ENCODE measurements at regions not wholly inside any gene's neighbourhood (a gene's known extent, or its start where the extent isn't known, plus 50 kb on each side); places are given as distances from the start of the nearest gene placed in this dataset.

- no peak for DNase-seq (ENCODE audit: low read depth in 2 of 2)
Measured at GRCh38 chrX:150163956-150164726, 199.0 kb upstream of the MAMLD1 start.

DNA sequence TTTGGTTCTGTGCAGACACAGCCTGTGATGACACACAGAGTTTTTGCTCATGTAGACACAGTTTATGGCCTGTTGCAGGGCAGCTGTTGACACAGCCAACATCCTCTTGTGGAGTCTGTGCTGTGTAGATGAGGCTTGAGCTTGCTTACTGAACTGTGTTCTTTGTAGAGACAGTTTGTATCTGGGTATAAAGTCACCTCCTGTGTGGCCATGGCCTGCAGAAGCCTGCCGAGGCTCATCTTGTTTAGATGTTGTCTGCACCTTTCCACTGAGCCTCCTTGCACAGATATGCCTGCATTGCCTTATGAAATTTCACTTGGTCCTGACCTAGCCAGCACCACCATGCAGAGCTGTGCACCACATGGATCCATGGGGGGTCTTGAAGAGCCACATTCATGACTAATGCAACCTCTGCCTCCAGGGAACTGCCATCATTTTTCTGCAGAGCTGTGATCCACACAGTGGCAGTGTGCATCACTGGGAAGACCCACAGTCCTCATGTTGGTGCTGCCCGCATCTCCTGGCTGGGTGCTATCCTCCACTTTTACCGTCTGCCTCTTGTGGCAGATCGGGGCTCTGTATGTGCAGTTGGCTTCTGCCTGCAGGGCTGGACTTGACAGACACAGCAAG is 198.0 kb upstream of the MAMLD1 start:
- no peak for DNase-seq (ENCODE audit: low read depth in 2 of 2)

DNA sequence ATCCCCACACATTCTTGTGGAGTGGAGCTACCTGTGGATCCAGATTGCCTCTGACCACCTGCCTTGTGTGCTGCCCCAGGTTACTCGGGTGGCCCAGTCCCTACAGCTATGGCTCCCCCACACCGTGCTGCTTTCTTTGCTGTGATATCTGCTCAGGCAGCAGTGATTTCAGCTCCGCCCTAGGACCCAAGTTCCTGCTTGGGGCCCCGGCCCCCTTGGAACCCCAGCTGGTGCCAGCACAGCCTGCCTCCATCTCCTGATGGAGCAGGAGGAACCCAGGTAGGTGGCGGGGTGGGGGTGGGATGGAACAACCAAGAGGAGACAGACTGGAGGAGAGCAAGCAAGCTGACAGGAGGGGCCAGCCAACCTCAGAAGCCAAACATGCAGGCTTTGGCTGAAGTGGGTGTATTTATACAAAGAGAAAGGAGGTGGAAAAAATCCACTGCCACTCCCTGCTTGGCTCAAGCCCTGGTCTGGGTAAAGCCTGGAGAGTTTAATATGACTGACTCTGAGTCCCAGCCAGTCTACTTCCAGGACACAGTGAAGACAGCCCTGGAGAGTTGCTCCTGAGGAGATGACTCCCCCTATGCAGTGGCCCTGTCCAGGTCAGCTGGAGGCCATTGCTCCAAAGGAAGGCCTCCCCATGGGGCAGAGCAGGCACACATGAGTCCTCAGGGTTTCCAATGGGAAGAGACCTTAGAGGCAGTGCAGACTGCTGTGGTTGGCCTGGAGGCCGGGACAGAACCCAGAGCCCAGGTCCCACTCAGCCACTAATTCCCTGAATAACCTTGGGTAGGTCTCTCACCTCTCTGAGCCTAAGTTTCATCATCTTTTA is 197.1 kb upstream of the MAMLD1 start:
- DNase-seq (ENCODE audit: low read depth in 2 of 2): no peak

DNA sequence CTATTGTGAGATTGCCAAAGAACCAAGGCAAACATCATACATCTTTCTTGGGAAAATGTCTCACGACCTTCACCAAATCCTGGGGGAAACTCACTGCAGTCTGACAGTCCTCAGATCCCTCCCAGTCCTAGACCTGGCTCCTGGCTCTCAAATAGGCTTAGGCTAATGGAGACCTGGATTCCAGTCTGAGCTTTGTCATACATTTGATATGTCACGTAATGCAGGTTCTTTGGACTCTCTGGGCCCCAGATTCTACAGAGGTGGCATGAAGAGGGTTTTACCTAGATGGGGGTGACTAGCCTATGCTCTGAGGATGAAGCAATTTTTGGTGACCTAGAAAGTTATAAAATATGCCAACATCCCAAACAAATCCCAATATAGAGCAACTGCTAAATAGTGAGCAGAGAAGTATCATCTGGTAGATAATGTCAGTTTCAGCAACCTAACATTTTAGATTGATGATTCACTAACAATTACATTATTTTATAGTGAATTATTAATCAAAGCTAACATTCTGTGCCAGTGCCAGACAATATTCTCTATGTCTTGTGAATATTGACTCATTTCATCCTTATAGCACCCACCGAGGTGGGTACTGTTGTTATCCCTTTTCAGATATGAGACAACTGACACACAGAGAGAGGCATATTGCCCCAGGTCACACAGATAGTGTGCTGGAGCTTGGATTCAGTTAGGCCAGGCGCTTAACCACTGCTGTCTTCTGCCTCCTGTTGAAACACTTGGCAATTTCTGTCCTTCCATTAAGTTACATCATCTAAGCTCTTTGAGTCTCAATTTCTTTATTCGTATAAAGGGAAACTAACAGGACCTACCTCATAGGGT is 195.4 kb upstream of the MAMLD1 start:
- no peak for DNase-seq (ENCODE audit: low read depth in 2 of 2)

DNA sequence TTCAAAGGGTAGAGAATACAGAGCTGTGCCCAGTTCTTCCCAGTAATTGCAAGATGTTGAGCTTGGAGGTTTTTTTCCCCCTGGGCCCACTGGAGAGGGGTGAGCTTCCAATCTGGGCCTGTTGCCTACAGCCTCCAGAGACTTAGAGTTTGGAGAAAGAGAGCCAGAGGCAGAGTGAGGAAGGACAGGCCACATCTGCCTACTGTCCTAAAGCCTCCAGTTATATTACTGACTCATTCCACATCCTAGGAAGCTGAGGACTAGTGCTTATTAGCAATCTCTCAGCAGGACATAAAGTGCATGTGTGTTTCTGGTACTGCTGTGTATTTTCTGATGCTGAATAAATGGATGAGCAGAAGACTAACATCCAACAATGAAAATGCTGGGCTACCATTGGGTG is 181.0 kb upstream of the MAMLD1 start:
- no peak for DNase-seq (ENCODE audit: low read depth in 2 of 2)

GRCh38 chrX:150184491-150184890 is 178.6 kb upstream of the MAMLD1 start:
- no peak for DNase-seq (ENCODE audit: low read depth in 2 of 2)

DNA sequence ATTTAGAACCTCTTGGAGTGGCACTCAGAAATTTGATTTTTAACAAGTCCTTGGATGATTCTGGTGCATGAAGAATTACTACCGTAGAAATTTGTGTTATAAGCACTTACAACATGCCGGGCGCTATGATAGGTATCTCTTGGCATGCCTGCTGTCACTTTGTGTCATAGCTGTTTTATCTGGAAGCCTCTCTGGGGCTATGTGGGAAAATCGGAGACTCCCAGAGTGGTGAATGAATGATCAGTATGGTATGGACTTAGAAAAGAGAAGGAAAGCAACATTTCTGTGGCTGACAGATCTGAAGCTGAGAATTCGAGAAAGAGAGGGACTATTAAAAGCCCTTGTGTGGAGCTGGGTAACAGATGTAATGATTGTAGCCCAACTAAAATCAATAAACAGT is 177.4 kb upstream of the MAMLD1 start:
- DNase-seq (ENCODE audit: low read depth in 2 of 2): no peak

- DNase-seq (ENCODE audit: low read depth in 2 of 2): no peak
Measured at GRCh38 chrX:150192816-150193215, 170.3 kb upstream of the MAMLD1 start.

DNA sequence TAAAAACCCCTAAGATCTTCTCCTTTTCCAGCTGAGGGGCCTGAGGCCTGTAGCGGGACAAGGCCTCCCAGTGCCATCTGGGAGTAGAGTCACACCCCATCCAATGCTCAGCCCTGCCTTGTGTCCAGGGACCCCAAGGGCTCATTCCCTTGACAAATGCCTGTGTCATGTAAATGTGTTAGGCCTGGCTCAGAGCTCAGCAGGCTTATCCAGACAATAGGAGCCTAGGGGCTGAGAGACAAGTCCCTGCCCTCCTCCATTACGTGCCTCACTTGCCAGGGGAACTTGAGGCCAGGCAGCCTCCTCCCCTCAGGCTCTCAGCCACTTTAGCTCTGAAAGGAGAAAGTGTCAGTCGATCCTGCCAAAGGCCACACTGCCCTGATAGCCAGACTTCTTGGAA is 166.8 kb upstream of the MAMLD1 start:
- no peak for DNase-seq (ENCODE audit: low read depth in 2 of 2)

DNA sequence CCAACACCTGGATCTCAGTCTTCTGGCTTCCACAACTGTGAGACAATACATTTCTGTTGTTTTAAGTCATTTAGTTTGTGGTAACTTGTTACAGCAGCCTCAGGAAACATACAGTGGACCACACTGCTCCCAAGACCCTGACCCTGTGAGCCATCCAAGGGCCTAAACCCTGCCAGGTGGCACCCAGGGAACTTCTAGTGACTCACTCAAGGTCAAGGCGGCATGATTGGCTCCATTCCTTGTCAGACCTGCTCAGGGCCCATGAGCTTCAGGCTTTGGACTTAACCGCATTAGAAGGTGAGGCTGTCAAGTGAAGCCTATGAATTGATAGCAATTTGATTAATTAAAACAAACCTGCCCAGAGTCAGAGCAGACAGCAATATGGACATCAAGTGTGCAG is 165.7 kb upstream of the MAMLD1 start:
- DNase-seq (ENCODE audit: low read depth in 2 of 2): no peak

DNA sequence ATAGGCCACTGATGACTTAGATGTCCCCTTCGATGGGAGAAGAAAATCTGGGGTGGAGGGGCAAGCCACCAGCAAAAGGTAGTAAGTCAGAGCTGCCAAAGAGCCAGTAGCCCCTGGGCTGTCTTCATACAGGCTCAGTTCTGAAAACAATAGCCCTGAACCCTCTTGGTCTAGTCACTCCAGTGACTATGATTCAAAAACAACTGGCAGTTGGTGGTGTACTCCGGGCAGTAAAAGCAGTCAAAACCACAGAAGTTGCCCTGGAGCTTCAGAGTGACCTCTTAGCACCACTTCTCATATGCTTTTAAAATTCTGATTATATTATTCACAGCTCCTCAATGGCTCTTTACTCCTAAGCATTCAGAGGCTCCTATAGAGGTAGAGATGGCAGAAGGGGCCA is 164.3 kb upstream of the MAMLD1 start:
- DNase-seq (ENCODE audit: low read depth in 2 of 2): no peak

- no peak for DNase-seq (ENCODE audit: low read depth in 2 of 2)
Measured at GRCh38 chrX:150199181-150199580, 163.9 kb upstream of the MAMLD1 start.

GRCh38 chrX:150199803-150200202 is 163.3 kb upstream of the MAMLD1 start:
- no peak for DNase-seq (ENCODE audit: low read depth in 2 of 2)

- DNase-seq (ENCODE audit: low read depth in 2 of 2): no peak
Measured at GRCh38 chrX:150200361-150200760, 162.8 kb upstream of the MAMLD1 start.

DNA sequence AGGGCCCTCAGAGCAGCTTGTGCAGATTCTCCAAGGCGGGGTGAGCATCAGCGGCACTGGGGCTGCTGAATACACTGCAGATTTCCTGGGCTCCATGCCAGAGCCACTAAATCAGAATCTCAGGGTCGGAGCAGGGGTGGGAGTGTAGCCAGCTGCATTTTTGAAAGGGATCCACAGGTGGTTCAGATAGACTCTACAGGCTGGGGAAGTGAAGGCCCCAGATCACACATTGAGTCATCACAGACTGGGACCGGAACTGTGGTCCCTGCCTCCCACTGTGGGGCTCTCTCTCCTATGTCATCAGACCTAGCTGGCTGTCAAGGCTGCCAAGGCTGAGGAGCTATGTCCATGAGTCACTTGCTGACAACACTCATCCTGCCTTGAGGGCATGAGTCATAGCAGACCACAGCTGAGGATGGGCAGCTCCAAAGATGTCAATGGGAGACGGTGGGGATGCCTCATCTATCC is 162.3 kb upstream of the MAMLD1 start:
- DNase-seq (ENCODE audit: low read depth in 2 of 2): peak; percentile 91

DNA sequence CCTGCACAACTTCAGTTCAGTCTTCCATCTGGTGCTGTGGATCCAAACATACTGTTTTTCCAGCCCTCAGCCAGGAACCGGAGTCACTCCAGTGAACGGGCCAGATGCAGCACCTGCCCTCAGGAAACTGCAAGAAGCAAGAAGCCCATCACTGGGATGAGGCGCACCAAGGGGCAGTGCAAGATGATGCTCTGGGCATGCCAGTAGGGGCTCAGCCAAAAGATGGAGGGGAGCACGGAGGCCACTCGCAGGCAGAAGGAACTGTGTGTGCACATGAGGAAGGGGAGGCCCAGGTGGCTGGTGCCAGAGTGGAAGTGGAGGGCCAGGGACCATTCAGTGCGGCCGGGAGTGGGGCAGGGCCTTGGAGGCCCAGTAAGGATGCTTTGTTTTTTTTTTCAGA is 161.7 kb upstream of the MAMLD1 start:
- no peak for DNase-seq (ENCODE audit: low read depth in 2 of 2)

DNA sequence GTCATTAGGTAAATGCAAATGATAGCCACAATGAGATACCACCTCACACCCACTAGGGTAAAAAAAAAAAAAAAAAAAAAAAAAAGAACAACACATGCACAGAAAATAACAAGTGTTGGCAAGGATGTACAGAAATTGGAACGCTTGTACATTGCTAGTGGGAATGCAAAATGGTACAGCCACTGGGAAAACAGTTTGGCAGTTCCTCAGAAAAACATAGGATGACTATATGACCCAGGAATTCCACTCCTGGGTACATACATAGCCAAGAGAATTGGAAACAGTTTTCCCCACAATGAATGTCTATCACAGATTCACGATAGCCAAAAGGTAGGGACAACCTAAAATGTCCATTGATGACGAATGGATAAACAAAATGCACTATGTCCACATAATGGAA is 161.3 kb upstream of the MAMLD1 start:
- DNase-seq (ENCODE audit: low read depth in 2 of 2): no peak

GRCh38 chrX:150202641-150203247 is 160.4 kb upstream of the MAMLD1 start:
- DNase-seq (ENCODE audit: low read depth in 2 of 2): peak in 1 of 2 experiments; percentile 13

DNA sequence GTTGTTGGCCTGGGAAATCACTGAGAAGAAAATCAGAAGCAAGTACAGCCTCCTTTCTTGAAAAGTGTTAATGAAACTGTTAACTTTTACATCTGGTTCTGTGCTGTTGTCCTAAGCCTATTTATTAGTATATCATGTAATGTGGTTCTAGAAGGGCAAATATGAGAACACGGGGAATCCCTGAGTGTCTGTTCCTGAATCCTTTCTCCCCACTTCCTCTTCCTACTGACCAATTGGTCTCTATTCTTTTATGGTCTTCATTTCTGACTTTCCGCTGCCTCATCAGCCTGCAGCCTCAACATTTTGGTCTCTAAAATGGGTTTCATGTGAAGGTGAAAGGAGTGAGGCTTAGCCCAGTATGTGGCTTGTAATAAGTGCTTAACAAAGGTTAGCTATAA is 159.9 kb upstream of the MAMLD1 start:
- no peak for DNase-seq (ENCODE audit: low read depth in 2 of 2)

- DNase-seq (ENCODE audit: low read depth in 2 of 2): no peak
Measured at GRCh38 chrX:150205011-150205410, 158.1 kb upstream of the MAMLD1 start.

- no peak for DNase-seq (ENCODE audit: low read depth in 2 of 2)
Measured at GRCh38 chrX:150207733-150208132, 155.4 kb upstream of the MAMLD1 start.

All from fibroblast of skin of left quadriceps (primary cell).